NT2/D1 (cell line): ENCODE measurements at regions not wholly inside any gene's neighbourhood (a gene's known extent, or its start where the extent isn't known, plus 50 kb on each side); places are given as distances from the start of the nearest gene placed in this dataset.

Experiments
- DNase-seq: peaks from one replicate; pipeline ENCODE4 v3.0.0-alpha.2; 2011; ENCODE audit warnings: low read depth, low spot score
- H3K27me3 ChIP-seq: 2 replicates; pipeline ENCODE4 v1.6.0; 2011; ENCODE audit warnings: mild to moderate bottlenecking; ENCODE audit not compliant: insufficient read length, insufficient read depth
- H3K36me3 ChIP-seq: 2 replicates; pipeline ENCODE4 v1.6.1; 2011; ENCODE audit warnings: mild to moderate bottlenecking, low read length, mixed read lengths; ENCODE audit not compliant: insufficient read depth, insufficient read length
- H3K4me1 ChIP-seq: 2 replicates; pipeline ENCODE4 v1.5.1; 2011; ENCODE audit not compliant: insufficient read depth, insufficient read length
- H3K4me3 ChIP-seq: 2 replicates; pipeline ENCODE4 v1.5.1; 2011; ENCODE audit warnings: low read depth; ENCODE audit not compliant: insufficient read length
- H3K9ac ChIP-seq: 2 replicates; pipeline ENCODE4 v1.6.0; 2011; ENCODE audit warnings: low read depth; ENCODE audit not compliant: insufficient read length
- H3K9me3 ChIP-seq: 2 replicates; pipeline ENCODE4 v1.5.1; 2011; ENCODE audit warnings: mild to moderate bottlenecking, low read length; ENCODE audit not compliant: insufficient read depth
- SUZ12 ChIP-seq: IDR thresholded peaks from 2 replicates; pipeline ENCODE4 v1.6.1; 2011; ENCODE audit not compliant: insufficient read length, insufficient read depth; ENCODE audit errors: extremely low read depth
- YY1 ChIP-seq: IDR thresholded peaks from 2 replicates; pipeline ENCODE4 v1.6.1; 2011; ENCODE audit not compliant: insufficient read length, insufficient read depth
- ZNF274 ChIP-seq: IDR thresholded peaks from 2 replicates; pipeline ENCODE4 v1.6.1; 2011; ENCODE audit warnings: mild to moderate bottlenecking, low read depth, low read length

DNA sequence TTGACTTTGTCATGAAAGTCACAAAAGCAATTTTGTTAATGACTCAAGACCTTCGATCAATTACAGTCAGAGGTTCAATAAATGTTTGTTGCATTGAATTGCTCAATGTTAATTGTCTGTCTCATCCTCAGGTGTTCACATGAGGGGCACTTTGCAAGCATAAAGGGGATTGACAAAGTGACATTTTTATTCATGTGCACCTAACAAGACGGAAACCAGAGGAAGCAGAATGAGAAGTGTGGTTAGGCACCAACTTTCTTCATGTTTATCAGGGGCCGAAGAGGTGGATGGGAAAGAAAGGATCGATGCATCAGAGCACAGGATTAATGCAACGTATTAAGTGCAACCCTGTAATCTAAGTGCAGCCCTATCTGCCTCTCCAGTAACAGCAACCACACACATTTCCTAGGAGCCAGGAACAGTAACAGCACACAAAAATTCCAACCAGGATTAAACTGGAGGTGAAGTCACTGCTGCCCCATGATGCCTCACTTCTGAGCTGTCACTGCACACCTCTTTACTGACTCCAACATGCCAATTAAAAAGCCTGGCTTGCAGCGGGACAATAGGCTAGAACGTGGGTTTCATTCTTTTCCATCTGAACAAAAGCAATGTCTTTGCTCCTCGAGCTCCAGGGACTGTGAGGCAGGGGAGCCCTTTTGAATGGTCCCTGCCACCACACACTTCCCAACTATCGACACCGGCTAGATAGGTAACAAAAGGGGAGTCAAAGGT, 262.7 kb downstream of the CD83 start:
- Histone ChIP-seq H3K4me1 (peaks cover 4% of the 10 kb centered on the region), H3K9ac (no peak overlapping the region), H3K9me3 (peaks cover 66% of the 10 kb centered on the region; the same call in 1 of the 2 replicates), H3K36me3 (no peaks in the 10 kb centered on the region), H3K4me3 (no peak overlapping the region), H3K27me3 (no peaks in the 10 kb centered on the region)
- no peak for DNase-seq
- TF ChIP-seq YY1 (no peak), SUZ12 (no peak), ZNF274 (no peak)

GRCh38 chr6:14380901-14381828, 263.6 kb downstream of the CD83 start:
- Histone ChIP-seq H3K4me3 (no peak overlapping the region), H3K9ac (no peak overlapping the region), H3K27me3 (no peaks in the 10 kb centered on the region), H3K9me3 (peaks cover 62% of the 10 kb centered on the region; the same call in 1 of the 2 replicates), H3K36me3 (no peaks in the 10 kb centered on the region), H3K4me1 (peaks cover 4% of the 10 kb centered on the region)
- no peak for DNase-seq
- TF ChIP-seq YY1 (no peak), SUZ12 (no peak), ZNF274 (no peak)

GRCh38 chr6:14381829-14382677, 264.5 kb downstream of the CD83 start:
- TF ChIP-seq SUZ12: no peak
- no peak for TF ChIP-seq ZNF274
- TF ChIP-seq YY1: no peak
- Histone ChIP-seq H3K9me3 (peaks cover 57% of the 10 kb centered on the region; the same call in 1 of the 2 replicates), H3K9ac (no peak overlapping the region), H3K27me3 (no peaks in the 10 kb centered on the region), H3K36me3 (no peaks in the 10 kb centered on the region), H3K4me1 (peaks cover 4% of the 10 kb centered on the region), H3K4me3 (no peak overlapping the region)
- DNase-seq: no peak

DNA sequence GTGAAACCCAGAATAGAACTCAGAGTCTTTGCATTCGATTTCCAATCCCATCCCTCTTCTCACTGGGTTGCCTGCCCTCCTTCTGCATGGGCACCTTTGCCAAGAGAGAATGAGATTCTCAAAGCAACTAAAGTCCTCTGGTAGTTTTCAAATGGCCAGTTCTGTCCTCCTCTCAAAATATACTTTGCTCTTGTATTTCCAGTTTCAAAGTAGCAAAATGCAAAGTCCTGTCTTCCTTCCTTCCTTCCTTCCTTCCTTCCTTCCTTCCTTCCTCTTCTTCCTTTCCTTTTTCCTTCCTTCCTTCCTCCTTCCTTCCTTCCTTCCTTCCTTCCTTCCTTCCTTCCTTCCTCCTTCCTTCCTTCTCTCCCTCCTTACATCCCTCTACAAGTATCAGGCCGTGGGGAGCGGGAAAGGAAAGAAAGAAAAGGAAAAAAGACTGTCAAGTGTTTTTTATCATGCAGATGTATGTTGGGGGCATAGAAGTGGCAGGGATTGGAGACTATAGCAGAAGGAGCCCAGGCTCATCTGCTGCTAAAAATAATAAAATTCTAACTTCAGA, 265.2 kb downstream of the CD83 start:
- Histone ChIP-seq H3K9me3 (peaks cover 50% of the 10 kb centered on the region; the same call in 1 of the 2 replicates), H3K4me3 (no peak overlapping the region), H3K9ac (no peak overlapping the region), H3K27me3 (no peaks in the 10 kb centered on the region), H3K36me3 (no peaks in the 10 kb centered on the region), H3K4me1 (peaks cover 4% of the 10 kb centered on the region)
- no peak for DNase-seq
- TF ChIP-seq ZNF274: no peak
- no peak for TF ChIP-seq YY1
- no peak for TF ChIP-seq SUZ12

DNA sequence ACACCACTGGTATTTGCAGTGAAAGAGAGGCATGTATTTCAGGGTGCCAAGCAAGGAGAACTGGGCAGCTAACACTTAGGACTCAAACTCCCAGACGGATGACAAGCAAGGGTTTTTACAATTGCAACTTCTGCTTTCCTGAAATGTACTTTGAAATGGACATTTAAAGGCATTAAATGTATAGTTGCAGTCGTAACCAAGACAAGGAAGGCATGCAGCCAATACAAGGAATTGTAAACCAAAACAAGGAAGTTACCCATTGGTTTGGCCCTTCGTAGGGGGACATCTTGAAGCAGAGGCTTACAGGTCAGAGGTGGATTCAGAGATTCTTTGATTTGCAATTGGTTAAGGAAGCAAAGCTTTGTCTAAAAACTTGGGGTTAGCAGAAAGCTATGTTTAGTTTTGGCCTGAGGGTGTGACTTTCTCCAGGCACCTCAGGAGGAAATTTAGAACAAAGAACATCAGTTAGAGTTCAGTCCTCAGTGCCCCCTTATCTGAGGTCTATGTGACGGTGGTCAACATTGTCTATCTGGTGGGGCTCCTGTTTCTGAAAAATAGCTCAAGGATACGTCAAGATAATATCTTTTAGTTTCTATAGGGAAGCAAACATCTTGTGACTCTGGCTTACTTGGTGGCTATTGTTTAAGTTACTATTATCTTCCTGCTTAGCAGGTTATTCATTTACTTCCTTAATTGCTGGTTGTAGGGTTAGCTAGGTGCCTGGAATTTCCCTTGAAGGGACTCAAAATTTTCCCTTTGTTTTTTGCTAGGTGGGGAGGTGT, 266.0 kb downstream of the CD83 start:
- H3K4me1 ChIP-seq: peaks cover 4% of the 10 kb centered on the region
- no peak for TF ChIP-seq YY1
- TF ChIP-seq SUZ12: no peak
- no peak for TF ChIP-seq ZNF274
- no peak overlapping the region for H3K9ac ChIP-seq
- peaks cover 42% of the 10 kb centered on the region; the same call in 1 of the 2 replicates for H3K9me3 ChIP-seq
- no peaks in the 10 kb centered on the region for H3K36me3 ChIP-seq
- H3K27me3 ChIP-seq: no peaks in the 10 kb centered on the region
- DNase-seq: no peak
- no peak overlapping the region for H3K4me3 ChIP-seq

DNA sequence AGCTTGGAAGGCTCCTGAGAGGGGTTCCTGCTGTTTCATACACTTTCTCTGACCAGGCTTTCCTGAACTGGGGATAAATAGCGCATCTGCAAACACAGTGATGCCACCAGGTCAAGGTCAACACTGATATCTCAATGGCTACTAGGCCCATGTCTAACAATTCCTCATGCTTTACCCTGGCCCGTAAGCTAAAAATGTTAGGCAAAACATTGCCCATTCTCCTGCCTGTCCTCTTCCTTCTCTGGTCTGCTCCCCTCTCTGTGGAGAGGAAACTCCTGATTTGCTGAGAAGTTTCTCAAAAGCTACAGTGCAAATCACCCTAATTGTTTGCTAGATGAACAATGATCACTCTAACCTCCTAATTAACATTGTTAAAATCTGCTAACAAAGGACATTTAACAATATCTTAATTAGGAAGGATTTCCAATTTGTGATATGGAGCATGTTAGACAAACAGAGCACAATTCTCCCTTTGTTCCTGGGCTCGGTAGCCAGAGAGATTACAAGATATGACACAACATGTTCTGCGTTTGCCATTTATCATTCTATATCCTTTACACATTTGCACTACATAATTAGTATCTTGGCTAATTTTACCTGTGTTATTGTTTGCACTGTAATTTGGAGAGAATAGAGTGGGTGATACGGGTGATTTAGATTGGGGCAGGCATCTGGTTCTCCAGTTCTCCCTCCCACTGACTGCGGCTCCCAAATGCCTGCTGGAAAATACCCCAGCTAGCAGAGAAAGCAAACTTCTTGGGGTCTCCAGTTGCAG, 266.8 kb downstream of the CD83 start:
- Histone ChIP-seq H3K9ac (no peak overlapping the region), H3K4me1 (peaks cover 4% of the 10 kb centered on the region), H3K27me3 (no peaks in the 10 kb centered on the region), H3K4me3 (no peak overlapping the region), H3K9me3 (peaks cover 35% of the 10 kb centered on the region; the same call in 1 of the 2 replicates), H3K36me3 (no peaks in the 10 kb centered on the region)
- DNase-seq: no peak
- TF ChIP-seq ZNF274: no peak
- TF ChIP-seq SUZ12: no peak
- TF ChIP-seq YY1: no peak
